Tongue (tissue), 1 donor: ENCODE measurements at regions not wholly inside any gene's neighbourhood (a gene's known extent, or its start where the extent isn't known, plus 50 kb on each side); places are given as distances from the start of the nearest gene placed in this dataset.
"Not testable (repeated sequence)": the region's sequence is repeated elsewhere in the genome, so short reads cannot be mapped to it uniquely, and the experiment has no call there.

Source experiments
- DNase-seq: peaks from one replicate; pipeline ENCODE4 v3.0.0-alpha.2; 2015

GRCh38 chr16:79404571-79404970, 196.0 kb downstream of the MAF start:
- DNase-seq, result no peak

- DNase-seq, result no peak
Measured at GRCh38 chr16:79403534-79403933, 197.0 kb downstream of the MAF start.

GRCh38 chr16:79402920-79403319, 197.6 kb downstream of the MAF start:
- DNase-seq, result no peak

- DNase-seq, result no peak
Measured at GRCh38 chr16:79402356-79402755, 198.2 kb downstream of the MAF start.

DNA sequence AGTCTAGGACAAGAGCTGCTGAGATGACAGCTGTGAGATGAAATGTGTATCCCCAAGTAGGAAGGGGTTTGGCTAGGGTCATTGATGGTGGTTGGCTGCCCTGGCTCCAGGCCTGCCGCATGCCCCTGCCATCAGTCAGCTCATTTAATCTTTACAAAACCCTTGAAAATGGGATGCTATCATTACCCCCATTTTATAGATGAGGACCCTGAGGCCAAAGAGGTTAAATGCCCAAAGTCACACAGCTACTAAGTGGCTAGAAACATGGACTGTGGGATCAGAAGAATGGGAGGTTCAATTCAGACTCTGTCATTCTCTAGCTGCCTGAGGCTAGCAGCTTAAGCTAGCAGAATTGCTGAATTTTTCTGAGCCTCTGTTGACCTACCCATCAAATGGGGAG, 198.8 kb downstream of the MAF start:
- DNase-seq, result no peak

- no peak for DNase-seq
Measured at GRCh38 chr16:79401157-79401556, 199.4 kb downstream of the MAF start.

GRCh38 chr16:79400462-79401149, 199.9 kb downstream of the MAF start:
- no peak for DNase-seq

DNA sequence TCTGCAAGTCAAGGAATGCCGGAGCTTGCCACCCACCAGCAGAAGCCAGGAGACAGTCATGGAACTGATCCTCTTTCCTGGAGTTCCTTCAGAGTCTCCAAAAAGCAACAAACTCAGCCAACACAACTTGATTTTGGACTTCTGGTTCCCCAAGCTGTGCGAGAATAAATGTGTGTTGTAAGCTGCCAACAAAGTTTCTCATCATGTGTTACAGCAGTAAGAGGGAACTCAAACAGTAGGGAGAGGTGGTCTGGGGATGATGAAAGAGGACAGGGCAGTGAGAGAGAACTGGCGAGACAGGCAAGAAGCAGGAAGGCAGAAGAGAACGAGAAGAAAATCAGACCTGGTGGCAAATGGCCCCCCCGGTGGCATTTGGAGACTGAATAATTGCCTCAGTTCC, 204.9 kb downstream of the MAF start:
- no peak for DNase-seq

DNA sequence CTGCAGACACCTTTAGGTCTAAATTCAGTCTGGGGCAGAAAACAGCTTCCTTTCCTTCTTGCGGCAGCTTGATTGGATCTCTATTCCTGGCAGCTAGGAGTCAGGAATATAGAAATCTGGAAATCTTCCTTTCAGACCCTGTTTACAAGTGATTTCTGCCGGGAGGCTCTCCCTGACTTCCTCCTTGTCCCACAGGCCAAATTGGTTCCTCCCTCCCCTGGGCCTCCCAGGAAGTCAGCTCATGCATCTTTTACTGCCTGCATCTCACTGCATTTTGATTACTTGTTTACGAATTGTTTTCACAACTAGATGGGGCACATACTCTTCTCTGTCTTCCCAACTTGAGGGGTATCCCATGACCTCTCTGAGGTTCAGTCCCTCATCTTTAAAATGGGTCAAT, 206.3 kb downstream of the MAF start:
- no peak for DNase-seq

DNA sequence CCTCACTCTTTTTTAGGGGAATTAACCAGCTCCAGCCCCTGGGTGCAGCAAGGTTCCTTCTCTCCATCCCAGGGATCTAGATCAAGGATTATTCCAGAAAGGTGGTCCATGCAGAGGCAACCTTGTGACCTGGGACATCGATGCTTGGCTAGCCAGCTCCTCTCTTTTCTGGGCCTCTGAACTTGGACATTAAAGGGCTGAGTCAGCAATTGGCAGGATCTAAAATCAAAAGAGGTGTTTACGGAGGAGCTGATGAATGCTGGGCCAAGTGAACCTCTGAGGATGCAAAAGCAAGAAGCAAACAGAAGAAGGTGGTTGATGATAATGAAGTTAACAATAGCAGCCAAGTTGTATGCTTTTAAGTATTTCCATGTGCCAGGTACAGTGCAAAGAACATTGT, 207.0 kb downstream of the MAF start:
- no peak for DNase-seq

- DNase-seq, result no peak
Measured at GRCh38 chr16:79393127-79393526, 207.4 kb downstream of the MAF start.

DNA sequence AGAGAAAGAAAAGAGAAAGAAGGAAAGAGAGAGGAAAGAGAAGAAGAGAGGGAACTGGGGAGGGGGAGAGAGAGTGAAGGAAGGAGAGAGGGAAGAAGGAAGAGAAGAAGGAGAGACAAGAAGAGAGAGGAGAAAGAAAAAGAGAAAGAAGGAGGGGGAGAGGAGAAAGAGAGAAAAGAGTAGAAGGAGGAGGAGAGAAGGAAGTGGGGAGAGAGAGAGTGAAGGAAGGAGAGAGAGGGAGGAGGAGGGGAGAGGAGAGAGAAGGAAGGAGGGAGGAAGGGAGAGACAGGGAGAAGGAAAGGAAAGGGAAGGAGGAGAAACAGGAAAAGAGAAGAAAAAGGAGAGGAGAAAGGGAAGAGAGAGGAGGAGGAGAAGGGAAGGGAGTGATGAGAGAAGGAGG, 208.5 kb downstream of the MAF start:
- DNase-seq, result no peak

DNA sequence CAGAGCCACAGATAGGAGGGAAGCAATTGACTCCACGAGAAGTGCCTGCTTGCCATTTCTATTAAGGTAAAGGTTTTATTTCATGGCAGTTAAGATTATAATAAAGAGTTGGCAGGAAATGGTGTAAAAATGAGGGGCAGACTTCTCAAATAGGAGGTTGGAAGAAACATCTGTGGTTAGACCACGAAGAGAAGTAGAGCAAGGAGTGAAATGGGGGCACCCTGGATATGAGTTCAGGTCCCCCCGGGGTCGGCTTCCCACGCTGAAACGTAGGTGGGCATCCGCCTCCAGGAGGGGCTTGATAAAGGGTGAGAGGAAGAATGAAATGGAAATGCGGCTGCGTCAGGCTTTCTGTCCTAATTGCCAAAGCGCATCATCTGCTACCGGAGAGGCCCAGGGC, 209.1 kb downstream of the MAF start:
- DNase-seq, result no peak

GRCh38 chr16:79390481-79391051, 210.0 kb downstream of the MAF start:
- DNase-seq, result no peak

DNA sequence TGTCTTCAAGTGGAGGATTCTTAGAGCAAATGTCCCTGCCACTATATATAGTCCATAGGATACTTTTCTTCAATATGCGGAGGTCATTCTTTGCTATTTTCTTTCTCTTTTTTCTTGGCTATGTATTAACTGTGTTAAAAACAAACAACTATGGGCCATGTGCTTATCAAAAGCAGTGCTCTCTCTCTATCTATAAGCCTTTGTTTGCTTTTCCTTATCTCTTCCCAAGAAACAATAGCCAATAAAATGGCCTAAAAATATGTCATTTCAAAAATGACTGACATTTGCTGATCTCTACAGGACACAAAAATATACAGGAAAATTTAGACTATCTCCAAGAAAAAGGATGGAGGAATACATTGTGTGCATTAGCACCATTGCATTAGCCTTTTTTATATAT, 212.1 kb downstream of the MAF start:
- no peak for DNase-seq

GRCh38 chr16:79386299-79386698, 214.2 kb downstream of the MAF start:
- DNase-seq, result no peak

GRCh38 chr16:79381603-79382042, 218.9 kb downstream of the MAF start:
- no peak for DNase-seq

DNA sequence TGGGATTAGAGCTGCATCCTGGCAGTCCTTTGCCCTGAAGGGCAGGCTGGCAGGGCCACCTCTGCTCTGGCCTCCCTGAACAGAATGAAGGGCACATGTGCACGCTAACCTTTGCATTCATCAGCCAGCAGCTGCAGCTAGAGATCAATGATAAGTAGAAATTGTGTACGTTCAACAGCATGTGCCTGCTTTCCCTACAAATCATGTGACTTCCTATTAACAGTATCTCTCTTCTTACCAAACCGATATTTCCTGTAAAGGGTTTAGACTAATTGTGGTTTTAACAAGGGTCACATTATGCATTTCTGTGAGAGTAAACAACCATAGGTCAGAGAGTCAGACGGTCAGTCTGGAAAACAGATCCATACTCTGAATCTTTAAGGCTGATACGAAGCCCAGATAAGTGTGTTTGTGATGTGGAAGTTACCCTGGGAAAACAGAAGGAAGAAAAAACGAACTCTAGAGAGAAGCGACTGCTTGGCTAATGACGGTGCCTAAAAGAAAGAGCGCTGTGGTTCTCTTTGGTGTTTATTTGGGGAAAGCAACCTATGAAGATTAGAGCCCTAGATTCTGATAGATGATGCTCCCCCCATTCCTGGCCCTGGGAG, 219.4 kb downstream of the MAF start:
- no peak for DNase-seq

DNA sequence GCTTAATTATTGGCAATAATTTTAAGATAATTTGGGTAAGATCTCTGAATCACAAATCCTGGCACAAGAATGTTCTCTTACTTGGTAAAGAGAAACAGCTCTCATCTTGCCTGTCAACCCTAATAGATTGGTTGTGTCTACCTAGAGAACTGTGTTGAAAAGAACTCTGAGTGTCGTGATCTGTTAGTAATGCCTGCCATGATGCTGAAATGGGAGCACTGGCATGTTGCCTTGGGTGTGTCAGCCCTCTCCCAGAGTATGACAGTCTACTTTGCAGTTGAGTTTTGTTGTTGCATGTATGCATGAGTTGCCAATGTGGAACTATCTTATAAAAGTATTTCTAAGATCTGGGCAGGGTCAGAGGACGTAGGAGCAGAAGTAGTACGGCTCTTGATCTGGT, 221.4 kb downstream of the MAF start:
- no peak for DNase-seq

DNA sequence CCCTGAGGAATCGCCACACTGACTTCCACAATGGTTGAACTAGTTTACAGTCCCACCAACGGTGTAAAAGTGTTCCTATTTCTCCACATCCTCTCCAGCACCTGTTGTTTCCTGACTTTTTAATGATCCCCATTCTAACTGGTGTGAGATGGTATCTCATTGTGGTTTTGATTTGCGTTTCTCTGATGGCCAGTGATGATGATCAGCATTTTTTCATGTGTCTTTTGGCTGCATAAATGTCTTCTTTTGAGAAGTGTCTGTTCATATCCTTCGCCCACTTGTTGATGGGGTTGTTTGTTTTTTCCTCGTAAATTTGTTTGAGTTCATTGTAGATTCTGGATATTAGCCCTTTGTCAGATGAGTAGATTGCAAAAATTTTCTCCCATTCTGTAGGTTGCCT, 223.5 kb downstream of the MAF start:
- not testable (repeated sequence) for DNase-seq

GRCh38 chr16:79375351-79375750, 225.2 kb downstream of the MAF start:
- DNase-seq, result no peak

- no peak for DNase-seq
Measured at GRCh38 chr16:79372503-79373184, 227.9 kb downstream of the MAF start.

- no peak for DNase-seq
Measured at GRCh38 chr16:79370736-79371135, 229.8 kb downstream of the MAF start.

- DNase-seq, result no peak
Measured at GRCh38 chr16:79369796-79370195, 230.7 kb downstream of the MAF start.
